K562 (cell line): ENCODE measurements at regions not wholly inside any gene's neighbourhood (a gene's known extent, or its start where the extent isn't known, plus 50 kb on each side); places are given as distances from the start of the nearest gene placed in this dataset.

Experiments used
- ATAC-seq: fragments of 200-7000 bp; cut with Tn5 transposase; 3 replicates; pipeline ENCODE4 v1.9.1; 2020; ENCODE audit warnings: moderate library complexity
- BruUV-seq: library from RNA; stranded (reverse); fragments of 400-500 nt; replicated peaks from 2 replicates; lab custom pipeline; 2021; lab: Mats Ljungman, UMichigan
- CTCF ChIA-PET: fragments of 300-600 bp; formaldehyde crosslinking; extraction: SDS; loops from one replicate; lab custom pipeline; 2021; ENCODE audit warnings: low intra/inter-chr PET ratio; lab: Yijun Ruan, JAX
- POLR2A ChIA-PET: fragments of 300-600, 350-650 bp; sonication (Branson Sonifier 250); formaldehyde crosslinking; extraction: SDS; loops from one replicate; lab custom pipeline; 2021; ENCODE audit warnings: antibody characterized with exemption, inconsistent platforms; lab: Yijun Ruan, JAX
- DNase-seq, 4 experiments: peaks; one replicate each; pipeline versions ENCODE4 v3.0.0 to v3.0.0-alpha.2; 2011 to 2018; ENCODE audit warnings: low spot score in 3 of 4, mixed read lengths in 3 of 4; ENCODE audit errors: extremely low read depth in 1 of 4
- FAIRE-seq: peaks from 2 replicates; lab custom pipeline; 2011; peaks lifted over from hg19 to GRCh38; lab: Jason Lieb, UNC
- H2AFZ ChIP-seq: 2 replicates; pipeline ENCODE4 v1.6.0; 2011; ENCODE audit warnings: low read depth, low read length, control low read depth, inconsistent platforms
- H3K27ac ChIP-seq: fragments of 200-600 bp; 3 replicates; pipeline ENCODE4 v1.8.0; 2011; ENCODE audit warnings: low read depth, mild to moderate bottlenecking, control low read depth, inconsistent platforms, low read length, moderate library complexity, mixed read lengths; ENCODE audit errors: extremely low read depth
- H3K27me3 ChIP-seq, 2 experiments: fragments of 300-600 bp in 1 of 2; 2 replicates in 1 of 2; 3 replicates in 1 of 2; pipeline versions ENCODE4 v1.6.0 to v1.8.0; 2011; ENCODE audit warnings: inconsistent platforms in 2 of 2, low read length in 2 of 2, mild to moderate bottlenecking in 1 of 2, mixed read lengths in 1 of 2, moderate library complexity in 1 of 2; ENCODE audit not compliant: control insufficient read depth in 2 of 2, insufficient read depth in 2 of 2
- H3K36me3 ChIP-seq: fragments of 300-600 bp; 3 replicates; pipeline ENCODE4 v1.8.0; 2011; ENCODE audit warnings: mild to moderate bottlenecking, low read length, inconsistent platforms; ENCODE audit not compliant: control insufficient read depth, insufficient read depth
- H3K4me1 ChIP-seq, 2 experiments: fragments of 200-600 bp in 1 of 2; replicated peaks in 1 of 2; 2 replicates in 1 of 2; 3 replicates in 1 of 2; pipeline versions ENCODE4 v1.5.1 to v1.8.0; 2011; ENCODE audit warnings: inconsistent platforms in 2 of 2, low read length in 2 of 2, mild to moderate bottlenecking in 1 of 2, mixed read lengths in 1 of 2, moderate library complexity in 1 of 2; ENCODE audit not compliant: control insufficient read depth in 2 of 2, insufficient read depth in 2 of 2
- H3K4me2 ChIP-seq: 2 replicates; pipeline ENCODE4 v1.6.1; 2011; ENCODE audit warnings: low read length, control low read depth, inconsistent platforms, mixed read lengths; ENCODE audit not compliant: insufficient read depth
- H3K4me3 ChIP-seq: fragments of 200-600 bp; sonication (generic), shearing (Covaris generic); 2 replicates; pipeline ENCODE4 v1.5.1; 2016; ENCODE audit warnings: control low read depth, inconsistent platforms
- H3K79me2 ChIP-seq: fragments of 200-600 bp; 3 replicates; pipeline ENCODE4 v1.8.0; 2011; ENCODE audit warnings: low read length, inconsistent platforms; ENCODE audit not compliant: control insufficient read depth, insufficient read depth
- H3K9ac ChIP-seq, 2 experiments: 2 replicates each; pipeline versions ENCODE4 v1.6.0 to v1.6.1; 2011; ENCODE audit warnings: low read depth in 2 of 2, low read length in 2 of 2, control low read depth in 1 of 2, inconsistent platforms in 1 of 2, mild to moderate bottlenecking in 1 of 2, mixed read lengths in 1 of 2; ENCODE audit not compliant: insufficient read depth in 1 of 2
- H3K9me1 ChIP-seq: one replicate; pipeline ENCODE4 v1.6.0; 2011; ENCODE audit warnings: inconsistent platforms, mild to moderate bottlenecking, low read length, moderate library complexity; ENCODE audit not compliant: control insufficient read depth, insufficient read depth
- H3K9me3 ChIP-seq: replicated peaks from 2 replicates; pipeline ENCODE4 v1.5.1; 2011; ENCODE audit warnings: low read depth, low read length, inconsistent platforms; ENCODE audit not compliant: control insufficient read depth, insufficient read depth
- H4K20me1 ChIP-seq: replicated peaks from 2 replicates; pipeline ENCODE4 v1.6.1; 2011; ENCODE audit warnings: low read length, inconsistent platforms, mixed read lengths; ENCODE audit not compliant: control insufficient read depth, insufficient read depth
- ATF4 ChIP-seq: fragments of 450-650 bp; formaldehyde crosslinking; IDR thresholded peaks from 2 replicates; pipeline ENCODE4 v1.4.0; 2022; ENCODE audit warnings: mild to moderate bottlenecking, moderate library complexity
- BCL6 ChIP-seq: fragments of 250-450 bp; sonication (Bioruptor Pico); IDR thresholded peaks from 2 replicates; pipeline ENCODE4 v1.4.0; 2020
- CXXC5 ChIP-seq: fragments of 250-450 bp; sonication (Bioruptor Pico); IDR thresholded peaks from 2 replicates; pipeline ENCODE4 v1.8.0; 2022; ENCODE audit warnings: inconsistent platforms, mild to moderate bottlenecking, moderate library complexity
- GTF3C2 ChIP-seq: IDR thresholded peaks from 3 replicates; pipeline ENCODE4 v1.6.1; 2011; ENCODE audit warnings: borderline replicate concordance, mild to moderate bottlenecking, moderate library complexity; ENCODE audit not compliant: insufficient read length; ENCODE audit errors: extremely low read depth
- NUFIP1 ChIP-seq: fragments of 450-650 bp; IDR thresholded peaks from 2 replicates; pipeline ENCODE4 v1.6.1; 2018; ENCODE audit not compliant: partially characterized antibody
- POLR2B ChIP-seq: fragments of 450-650 bp; IDR thresholded peaks from 2 replicates; pipeline ENCODE4 v1.6.1; 2018; ENCODE audit warnings: low read depth; ENCODE audit not compliant: partially characterized antibody
- ZFX ChIP-seq: sonication (generic); formaldehyde crosslinking; IDR thresholded peaks from 2 replicates; pipeline ENCODE4 v1.8.0; 2022; ENCODE audit warnings: mild to moderate bottlenecking, missing genetic modification reagents, moderate library complexity
- ZNF121 ChIP-seq: sonication (generic); formaldehyde crosslinking; conservative IDR thresholded peaks from 2 replicates; pipeline ENCODE4 v1.8.0; 2022; ENCODE audit warnings: missing genetic modification reagents
- ZNF239 ChIP-seq: fragments of 250-450 bp; sonication (Bioruptor Pico); IDR thresholded peaks from 2 replicates; pipeline ENCODE4 v1.4.0; 2020; ENCODE audit warnings: mild to moderate bottlenecking
- ZNF384 ChIP-seq: IDR thresholded peaks from 2 replicates; pipeline ENCODE4 v1.6.1; 2012; ENCODE audit warnings: low read depth, low read length, improper control_type of control experiment
- ZNF408 ChIP-seq: fragments of 250-450 bp; sonication (Bioruptor Pico); IDR thresholded peaks from 2 replicates; pipeline ENCODE4 v1.4.0; 2020; ENCODE audit warnings: low read depth, mild to moderate bottlenecking, moderate library complexity
- WGBS: fragments of 100-300 bp; shearing (Covaris generic); methylation state at CpG from one replicate; pipeline ENCODE4 v1.1.6; 2016; ENCODE audit warnings: low coverage, mixed read lengths; ENCODE audit not compliant: insufficient coverage; ENCODE audit errors: missing lambda C conversion rate; 5-methylcytosine and 5-hydroxymethylcytosine counted together
- in situ Hi-C: fragments of 300-500 bp; cut with MboI; formaldehyde crosslinking; loops from 4 replicates; pipeline ENCODE4 v1.15.0; 2018; ENCODE audit warnings: inconsistent platforms, mixed read lengths
- intact Hi-C: fragments of 100-400 bp; cut with micrococcal nuclease; formaldehyde crosslinking; loops from 2 replicates; pipeline ENCODE4 v1.14.2; 2022
- TF ChIP-seq, protein P1 (sequence below), 2 experiments: fragments of 450-650 bp; IDR thresholded peaks; 2 replicates each; pipeline ENCODE4 v1.6.1; 2016; ENCODE audit warnings: mild to moderate bottlenecking in 2 of 2, borderline replicate concordance in 1 of 2, low read depth in 1 of 2, moderate library complexity in 1 of 2

DNA sequence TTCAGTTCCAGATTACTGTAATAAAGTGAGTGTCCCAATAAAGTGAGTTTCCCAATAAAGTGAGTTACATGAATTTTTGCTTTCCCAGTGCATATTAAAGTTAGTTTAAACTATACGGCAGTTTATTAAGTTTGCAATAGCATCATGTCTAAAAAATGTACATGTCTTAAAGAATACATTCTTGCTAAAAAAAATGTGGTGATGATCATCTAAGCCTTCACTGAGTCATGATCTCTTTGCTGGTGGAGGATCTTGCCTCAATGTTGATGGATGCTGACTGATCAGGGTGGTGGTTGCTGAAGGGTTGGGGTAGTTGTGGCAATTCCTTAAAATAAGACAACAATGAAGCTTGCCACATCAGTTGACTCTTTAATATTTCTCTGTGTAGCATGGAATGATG is 664.2 kb downstream of the TDRD15 start:
- intact Hi-C loops = no loop called here
- ATAC-seq = no peak
- no peaks in the 10 kb centered on the region for H3K36me3 ChIP-seq
- no peak overlapping the region for H3K9ac ChIP-seq
- H3K27ac ChIP-seq = no peak overlapping the region
- no peak overlapping the region for H2AFZ ChIP-seq
- H4K20me1 ChIP-seq = no peaks in the 10 kb centered on the region
- in situ Hi-C loops = no loop called here
- no peak for FAIRE-seq
- H3K4me3 ChIP-seq = no peak overlapping the region
- ChIA-PET CTCF (no interaction called here), POLR2A (no interaction called here)
- H3K79me2 ChIP-seq = no peaks in the 10 kb centered on the region
- no peaks in the 10 kb centered on the region for H3K9me3 ChIP-seq
- no peak overlapping the region for H3K4me2 ChIP-seq
- BruUV-seq = no TSS peak
- no peak for DNase-seq
- 6% methylated on average over 1 of the region's 1 CpG for WGBS
- H3K4me1 ChIP-seq = no peaks in the 10 kb centered on the region
- no peaks in the 10 kb centered on the region for H3K9me1 ChIP-seq
- H3K27me3 ChIP-seq = no peaks in the 10 kb centered on the region
- TF ChIP-seq ZFX (CRISPR knock-in tag) = no peak
- no peak for TF ChIP-seq ZNF239 (CRISPR knock-in tag)
- no peak for TF ChIP-seq ZNF408 (CRISPR knock-in tag)
- TF ChIP-seq, protein P1, sequence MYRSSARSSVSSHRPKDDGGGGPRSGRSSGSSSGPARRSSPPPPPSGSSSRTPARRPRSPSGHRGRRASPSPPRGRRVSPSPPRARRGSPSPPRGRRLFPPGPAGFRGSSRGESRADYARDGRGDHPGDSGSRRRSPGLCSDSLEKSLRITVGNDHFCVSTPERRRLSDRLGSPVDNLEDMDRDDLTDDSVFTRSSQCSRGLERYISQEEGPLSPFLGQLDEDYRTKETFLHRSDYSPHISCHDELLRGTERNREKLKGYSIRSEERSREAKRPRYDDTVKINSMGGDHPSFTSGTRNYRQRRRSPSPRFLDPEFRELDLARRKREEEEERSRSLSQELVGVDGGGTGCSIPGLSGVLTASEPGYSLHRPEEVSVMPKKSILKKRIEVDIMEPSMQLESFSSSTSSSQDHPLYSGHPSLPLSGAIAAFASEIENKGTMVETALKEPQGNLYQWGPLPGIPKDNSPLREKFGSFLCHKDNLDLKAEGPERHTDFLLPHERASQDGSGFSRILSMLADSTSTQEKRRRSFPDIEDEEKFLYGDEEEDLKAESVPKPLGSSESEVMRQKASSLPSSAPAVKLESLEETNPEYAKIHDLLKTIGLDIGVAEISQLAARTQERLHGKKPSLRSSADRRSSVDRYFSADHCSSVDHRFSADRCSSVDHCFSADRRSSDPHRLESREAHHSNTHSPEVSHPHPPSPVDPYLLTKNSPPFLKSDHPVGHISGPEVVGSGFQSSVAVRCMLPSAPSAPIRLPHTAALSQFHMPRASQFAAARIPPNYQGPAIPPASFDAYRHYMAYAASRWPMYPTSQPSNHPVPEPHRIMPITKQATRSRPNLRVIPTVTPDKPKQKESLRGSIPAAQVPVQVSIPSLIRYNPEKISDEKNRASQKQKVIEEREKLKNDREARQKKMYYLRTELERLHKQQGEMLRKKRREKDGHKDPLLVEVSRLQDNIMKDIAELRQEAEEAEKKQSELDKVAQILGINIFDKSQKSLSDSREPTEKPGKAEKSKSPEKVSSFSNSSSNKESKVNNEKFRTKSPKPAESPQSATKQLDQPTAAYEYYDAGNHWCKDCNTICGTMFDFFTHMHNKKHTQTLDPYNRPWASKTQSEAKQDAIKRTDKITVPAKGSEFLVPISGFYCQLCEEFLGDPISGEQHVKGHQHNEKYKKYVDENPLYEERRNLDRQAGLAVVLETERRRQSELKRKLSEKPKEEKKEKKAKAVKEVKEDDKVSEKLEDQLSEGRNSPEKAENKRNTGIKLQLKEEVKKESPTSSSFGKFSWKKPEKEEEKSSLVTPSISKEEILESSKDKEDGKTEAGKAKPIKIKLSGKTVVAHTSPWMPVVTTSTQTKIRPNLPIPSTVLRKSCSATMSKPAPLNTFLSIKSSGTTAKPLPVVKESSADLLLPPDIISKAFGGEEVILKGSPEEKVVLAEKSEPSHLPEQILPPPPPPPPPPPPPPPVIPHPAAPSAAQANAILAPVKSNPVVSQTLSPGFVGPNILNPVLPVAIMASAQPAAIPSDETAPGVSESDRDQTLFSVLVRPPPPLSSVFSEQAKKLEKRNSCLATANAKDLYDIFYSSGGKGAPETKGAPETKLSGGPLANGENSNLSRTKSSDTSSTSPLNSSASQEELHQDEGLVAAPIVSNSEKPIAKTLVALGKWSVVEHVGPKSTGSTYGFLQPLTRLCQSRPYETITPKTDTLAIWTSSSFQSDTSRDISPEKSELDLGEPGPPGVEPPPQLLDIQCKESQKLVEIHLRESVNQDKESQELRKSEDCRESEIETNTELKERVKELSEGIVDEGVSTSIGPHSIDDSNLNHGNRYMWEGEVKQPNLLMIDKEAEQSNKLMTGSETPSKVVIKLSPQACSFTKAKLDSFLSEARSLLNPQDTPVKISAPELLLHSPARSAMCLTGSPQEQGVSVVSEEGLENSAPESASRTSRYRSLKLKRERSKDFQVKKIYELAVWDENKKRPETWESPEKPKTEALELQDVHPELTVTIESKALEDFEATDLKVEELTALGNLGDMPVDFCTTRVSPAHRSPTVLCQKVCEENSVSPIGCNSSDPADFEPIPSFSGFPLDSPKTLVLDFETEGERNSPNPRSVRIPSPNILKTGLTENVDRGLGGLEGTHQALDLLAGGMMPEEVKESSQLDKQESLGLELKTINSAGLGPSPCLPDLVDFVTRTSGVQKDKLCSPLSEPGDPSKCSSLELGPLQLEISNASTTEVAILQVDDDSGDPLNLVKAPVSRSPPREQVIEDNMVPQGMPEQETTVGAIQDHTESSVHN (IDR thresholded peaks at IDR 0.05; ENCODE audit: borderline replicate concordance in 1 of 2, low read depth in 1 of 2) = no peak
- no peak for TF ChIP-seq GTF3C2
- no peak for TF ChIP-seq CXXC5 (CRISPR knock-in tag)
- no peak for TF ChIP-seq ZNF384
- TF ChIP-seq POLR2B = no peak
- no peak for TF ChIP-seq ATF4 (CRISPR knock-in tag)
- TF ChIP-seq NUFIP1 = no peak
- no peak for TF ChIP-seq ZNF121
- no peak for TF ChIP-seq BCL6 (CRISPR knock-in tag)
